ENCODE measurements at regions not wholly inside any gene's neighbourhood (a gene's known extent, or its start where the extent isn't known, plus 50 kb on each side); places are given as distances from the start of the nearest gene placed in this dataset.
A peak's percentile ranks its signal among the peaks of the same experiment; 100 is the strongest.

DNA sequence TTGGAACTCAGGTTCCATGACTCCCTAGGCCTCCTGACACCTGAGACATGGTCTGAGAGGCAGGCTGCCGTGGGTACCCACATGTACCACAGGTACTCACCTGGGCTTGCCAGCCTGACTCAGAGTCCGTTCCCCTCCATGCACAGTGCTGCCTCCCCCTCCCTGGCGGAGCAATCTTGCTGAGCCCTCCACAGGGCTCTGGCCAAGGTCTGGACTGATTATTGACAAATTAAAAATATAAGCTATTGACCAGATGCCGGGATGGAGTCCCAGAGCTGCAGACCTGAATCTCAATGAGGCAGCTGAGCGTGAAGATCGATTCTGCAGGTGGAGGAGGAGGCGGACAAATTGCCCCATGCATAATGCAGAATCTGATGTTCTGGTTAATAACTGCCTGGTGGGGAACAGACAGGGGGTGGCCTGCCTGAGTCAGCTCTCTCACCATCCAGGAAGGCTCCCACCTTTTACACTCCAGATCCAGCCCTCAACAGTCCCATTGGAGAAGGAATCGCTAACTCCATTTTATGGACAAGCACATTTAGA, 422.7 kb downstream of the MIAT start:
- H3K4me3 ChIP-seq (ENCODE audit: low read length) = no peak overlapping the region
- DNase-seq (ENCODE audit: low read depth) = no peak
- TF ChIP-seq, protein P1, sequence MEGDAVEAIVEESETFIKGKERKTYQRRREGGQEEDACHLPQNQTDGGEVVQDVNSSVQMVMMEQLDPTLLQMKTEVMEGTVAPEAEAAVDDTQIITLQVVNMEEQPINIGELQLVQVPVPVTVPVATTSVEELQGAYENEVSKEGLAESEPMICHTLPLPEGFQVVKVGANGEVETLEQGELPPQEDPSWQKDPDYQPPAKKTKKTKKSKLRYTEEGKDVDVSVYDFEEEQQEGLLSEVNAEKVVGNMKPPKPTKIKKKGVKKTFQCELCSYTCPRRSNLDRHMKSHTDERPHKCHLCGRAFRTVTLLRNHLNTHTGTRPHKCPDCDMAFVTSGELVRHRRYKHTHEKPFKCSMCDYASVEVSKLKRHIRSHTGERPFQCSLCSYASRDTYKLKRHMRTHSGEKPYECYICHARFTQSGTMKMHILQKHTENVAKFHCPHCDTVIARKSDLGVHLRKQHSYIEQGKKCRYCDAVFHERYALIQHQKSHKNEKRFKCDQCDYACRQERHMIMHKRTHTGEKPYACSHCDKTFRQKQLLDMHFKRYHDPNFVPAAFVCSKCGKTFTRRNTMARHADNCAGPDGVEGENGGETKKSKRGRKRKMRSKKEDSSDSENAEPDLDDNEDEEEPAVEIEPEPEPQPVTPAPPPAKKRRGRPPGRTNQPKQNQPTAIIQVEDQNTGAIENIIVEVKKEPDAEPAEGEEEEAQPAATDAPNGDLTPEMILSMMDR (conservative IDR thresholded peaks at IDR 0.05; ENCODE audit: low read length) = no peak

DNA sequence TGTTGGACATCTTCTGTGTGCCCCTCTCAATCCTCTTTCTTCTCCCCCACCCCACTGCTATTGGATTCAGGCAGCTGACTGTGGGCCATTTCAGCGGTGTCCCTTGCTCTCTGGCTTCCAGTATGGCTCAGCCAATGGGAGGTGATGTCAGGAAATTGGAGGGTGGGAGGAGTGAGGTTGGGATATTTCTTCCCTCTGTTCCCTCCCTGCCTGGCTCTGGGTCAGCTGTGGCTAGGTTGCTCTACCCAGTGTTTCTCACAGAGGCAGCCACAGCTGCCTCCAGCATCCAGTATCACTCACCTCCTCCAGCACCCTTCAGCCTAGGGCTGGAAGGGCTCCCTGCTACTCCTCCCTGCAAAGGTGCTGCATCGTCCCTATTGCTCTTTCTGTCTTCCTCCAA, 423.5 kb downstream of the MIAT start:
- TF ChIP-seq, protein P1 (conservative IDR thresholded peaks at IDR 0.05; ENCODE audit: low read length) = no peak
- no peak overlapping the region for H3K4me3 ChIP-seq (ENCODE audit: low read length)
- no peak for DNase-seq (ENCODE audit: low read depth)

DNA sequence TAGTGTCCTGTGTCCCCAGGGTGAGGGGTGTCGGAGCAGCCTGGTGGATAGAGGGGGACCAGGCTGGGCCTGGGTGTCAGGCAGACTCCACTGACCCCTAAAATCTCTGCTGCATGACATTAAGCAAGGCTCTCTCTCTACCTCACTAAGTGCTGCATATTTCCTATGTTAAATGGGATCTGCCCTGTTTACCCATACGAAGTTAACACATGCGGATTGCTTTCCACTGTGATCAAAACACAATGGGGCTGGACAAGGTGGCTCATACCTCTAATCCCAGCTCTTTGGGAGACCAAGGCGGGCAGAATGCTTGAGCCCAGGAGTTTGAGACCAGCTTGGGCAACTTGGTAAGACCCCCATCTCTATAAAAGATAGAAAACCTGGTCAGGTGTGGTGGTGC, 426.2 kb downstream of the MIAT start:
- TF ChIP-seq, protein P1 (conservative IDR thresholded peaks at IDR 0.05; ENCODE audit: low read length) = no peak
- no peak for DNase-seq (ENCODE audit: low read depth)
- no peak overlapping the region for H3K4me3 ChIP-seq (ENCODE audit: low read length)

DNA sequence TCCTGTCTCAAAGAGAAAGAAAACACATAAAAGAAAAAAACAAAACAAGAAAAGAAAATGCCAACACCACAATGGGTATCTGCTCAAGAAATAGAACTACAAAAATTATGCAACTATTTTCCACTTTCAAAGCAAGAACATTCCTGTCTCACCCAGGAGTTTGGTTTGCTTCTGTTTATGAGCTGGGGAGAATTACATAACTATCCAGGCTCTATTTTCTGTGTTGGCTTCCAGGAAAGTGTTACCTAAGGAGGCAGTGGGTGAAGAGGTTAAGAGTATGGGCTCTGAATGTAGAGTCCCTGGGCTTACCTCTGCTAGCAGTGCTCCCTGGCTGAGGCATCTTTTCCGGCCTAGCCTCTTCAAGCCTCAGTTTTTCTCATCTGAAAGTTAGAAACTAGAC, 426.7 kb downstream of the MIAT start:
- TF ChIP-seq, protein P1 (conservative IDR thresholded peaks at IDR 0.05; ENCODE audit: low read length) = no peak
- DNase-seq (ENCODE audit: low read depth) = peak; percentile 34
- H3K4me3 ChIP-seq (ENCODE audit: low read length) = no peak overlapping the region

DNA sequence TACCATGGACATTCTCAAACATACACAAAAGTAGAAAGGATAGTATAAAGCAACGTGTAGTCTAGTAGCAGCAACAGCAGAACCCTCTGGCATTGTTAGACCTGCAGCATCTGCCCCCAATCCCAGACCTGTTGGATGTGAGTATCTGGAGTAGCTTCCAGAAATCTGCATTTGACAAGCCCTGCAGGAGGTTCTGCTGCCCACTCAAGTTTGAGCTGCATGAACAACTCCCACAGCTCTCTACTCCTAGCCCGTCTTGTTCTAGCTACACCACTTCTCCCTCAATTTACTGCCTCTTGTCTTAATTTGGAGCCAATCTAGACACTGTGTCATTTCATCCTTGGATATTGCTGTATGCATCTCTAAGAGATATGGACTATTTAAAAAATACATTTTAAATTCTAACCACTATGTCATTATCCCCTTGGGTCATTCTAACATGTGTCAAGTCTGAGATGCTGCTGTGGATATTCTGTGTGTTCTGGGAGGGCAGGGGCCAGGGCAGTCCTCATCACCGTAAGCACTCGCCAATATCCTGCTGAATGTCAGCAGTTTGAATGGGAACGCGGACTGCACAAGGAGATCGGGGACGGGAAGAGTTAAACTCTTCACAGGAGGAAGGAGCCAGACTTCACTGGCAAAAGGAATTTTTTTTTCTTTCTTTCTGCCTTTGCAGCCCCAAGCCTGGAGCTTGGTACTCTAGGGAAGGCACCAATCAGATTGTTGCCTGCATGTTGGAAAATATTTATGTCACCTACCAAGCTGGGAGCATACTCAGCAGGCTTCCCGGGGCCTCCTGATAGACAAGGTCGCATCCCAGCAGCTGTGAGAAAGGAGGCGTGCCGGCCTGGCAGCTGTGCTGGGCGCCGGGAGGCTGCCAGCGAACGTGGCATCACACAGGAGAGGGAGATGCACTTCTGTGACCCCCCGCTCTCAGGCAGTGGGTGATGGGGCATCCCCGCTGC, 429.0 kb downstream of the MIAT start:
- DNase-seq (ENCODE audit: low read depth) = no peak
- H3K4me3 ChIP-seq (ENCODE audit: low read length) = no peak overlapping the region
- TF ChIP-seq, protein P1 (conservative IDR thresholded peaks at IDR 0.05; ENCODE audit: low read length) = no peak

DNA sequence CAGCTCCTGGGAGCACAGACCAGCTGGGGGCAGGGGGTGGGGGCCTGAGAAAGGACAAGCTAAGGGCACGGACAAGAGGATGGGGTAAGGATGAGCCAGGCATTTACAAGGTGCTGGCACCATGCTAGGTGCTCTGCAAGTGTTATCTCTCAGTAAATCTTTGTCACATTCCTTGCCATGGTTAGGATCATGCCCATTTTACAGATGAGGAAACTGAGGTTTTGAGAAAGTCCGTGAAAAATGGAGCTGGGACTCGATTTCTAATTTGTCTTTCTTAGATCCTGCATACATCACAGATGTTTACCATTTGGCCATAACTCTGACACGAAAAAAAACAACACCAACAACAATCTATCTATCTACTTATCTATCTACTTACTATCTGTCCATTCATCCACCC, 429.7 kb downstream of the MIAT start:
- no peak overlapping the region for H3K4me3 ChIP-seq (ENCODE audit: low read length)
- DNase-seq (ENCODE audit: low read depth) = no peak
- TF ChIP-seq, protein P1 (conservative IDR thresholded peaks at IDR 0.05; ENCODE audit: low read length) = no peak

DNA sequence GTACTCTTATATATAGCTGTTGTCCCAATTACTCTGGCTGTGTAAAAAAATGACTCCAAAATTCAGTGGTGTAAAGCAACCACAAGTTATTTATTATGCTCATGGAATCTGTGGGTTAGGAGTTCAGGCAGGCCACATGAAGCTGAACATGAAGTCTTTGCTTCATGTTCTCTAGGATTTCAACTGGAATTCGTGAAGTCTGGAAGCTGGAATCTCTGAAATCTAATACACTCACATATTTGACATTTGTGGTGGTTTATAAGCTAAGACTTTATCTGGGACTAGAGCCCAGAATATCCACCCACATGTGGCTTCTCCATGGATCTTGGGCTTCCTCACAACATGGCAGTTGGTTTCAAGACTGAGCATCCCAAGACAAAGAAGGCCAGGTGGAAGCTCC, 430.6 kb downstream of the MIAT start:
- TF ChIP-seq, protein P1 (conservative IDR thresholded peaks at IDR 0.05; ENCODE audit: low read length) = no peak
- DNase-seq (ENCODE audit: low read depth) = peak; percentile 93
- H3K4me3 ChIP-seq (ENCODE audit: low read length) = no peak overlapping the region

Data from AG10803 (cell line).